AG09319 (cell line): ENCODE measurements at regions not wholly inside any gene's neighbourhood (a gene's known extent, or its start where the extent isn't known, plus 50 kb on each side); places are given as distances from the start of the nearest gene placed in this dataset.

Experiments
- DNase-seq: peaks from one replicate; pipeline ENCODE4 v3.0.0-alpha.2; 2010; ENCODE audit warnings: low read depth; ENCODE audit errors: extremely low read depth
- TF ChIP-seq, protein P1 (sequence below): IDR thresholded peaks from 2 replicates; pipeline ENCODE4 v1.5.1; 2011; ENCODE audit warnings: low read depth, mild to moderate bottlenecking, inconsistent platforms, low read length, moderate library complexity

DNA sequence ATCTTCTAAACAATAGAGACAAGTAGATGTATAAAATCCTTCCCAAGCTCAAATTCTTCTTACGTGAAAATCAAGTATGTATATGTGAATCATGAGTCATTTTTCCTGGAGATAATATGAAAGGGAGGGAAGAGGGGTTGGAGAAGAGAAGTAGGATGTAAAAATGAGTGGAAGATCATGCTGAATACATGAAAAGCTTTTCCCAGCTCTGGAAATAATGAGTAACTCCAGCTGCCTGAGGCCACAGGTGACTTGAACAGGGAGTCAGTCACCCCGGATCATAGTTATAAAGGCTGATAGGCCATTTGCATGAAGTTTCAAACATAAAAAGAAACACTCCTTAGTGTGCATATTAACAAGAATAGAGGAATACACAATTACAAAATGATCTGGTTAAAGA, 486.7 kb downstream of the EFNA5 start:
- TF ChIP-seq, protein P1, sequence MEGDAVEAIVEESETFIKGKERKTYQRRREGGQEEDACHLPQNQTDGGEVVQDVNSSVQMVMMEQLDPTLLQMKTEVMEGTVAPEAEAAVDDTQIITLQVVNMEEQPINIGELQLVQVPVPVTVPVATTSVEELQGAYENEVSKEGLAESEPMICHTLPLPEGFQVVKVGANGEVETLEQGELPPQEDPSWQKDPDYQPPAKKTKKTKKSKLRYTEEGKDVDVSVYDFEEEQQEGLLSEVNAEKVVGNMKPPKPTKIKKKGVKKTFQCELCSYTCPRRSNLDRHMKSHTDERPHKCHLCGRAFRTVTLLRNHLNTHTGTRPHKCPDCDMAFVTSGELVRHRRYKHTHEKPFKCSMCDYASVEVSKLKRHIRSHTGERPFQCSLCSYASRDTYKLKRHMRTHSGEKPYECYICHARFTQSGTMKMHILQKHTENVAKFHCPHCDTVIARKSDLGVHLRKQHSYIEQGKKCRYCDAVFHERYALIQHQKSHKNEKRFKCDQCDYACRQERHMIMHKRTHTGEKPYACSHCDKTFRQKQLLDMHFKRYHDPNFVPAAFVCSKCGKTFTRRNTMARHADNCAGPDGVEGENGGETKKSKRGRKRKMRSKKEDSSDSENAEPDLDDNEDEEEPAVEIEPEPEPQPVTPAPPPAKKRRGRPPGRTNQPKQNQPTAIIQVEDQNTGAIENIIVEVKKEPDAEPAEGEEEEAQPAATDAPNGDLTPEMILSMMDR: no peak
- no peak for DNase-seq

DNA sequence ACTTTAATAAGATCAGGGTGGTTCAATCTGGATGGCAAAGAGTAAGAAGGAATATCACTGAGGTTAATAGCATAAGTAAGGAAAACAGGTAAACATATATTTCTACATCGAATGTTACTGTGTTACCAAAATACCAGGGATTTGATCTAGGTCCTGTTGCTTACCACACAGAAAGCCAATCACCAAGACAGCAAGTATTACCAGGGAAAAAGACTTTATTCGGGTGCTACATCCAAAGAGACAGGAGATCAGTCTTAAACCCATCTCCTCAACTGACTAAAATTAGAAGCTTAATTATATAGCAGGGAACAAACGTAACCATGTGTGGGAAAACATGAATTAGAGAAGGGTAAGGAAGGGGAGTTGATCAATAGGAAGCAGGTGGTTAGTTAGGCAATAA, 500.1 kb downstream of the EFNA5 start:
- DNase-seq: no peak
- TF ChIP-seq, protein P1: no peak

DNA sequence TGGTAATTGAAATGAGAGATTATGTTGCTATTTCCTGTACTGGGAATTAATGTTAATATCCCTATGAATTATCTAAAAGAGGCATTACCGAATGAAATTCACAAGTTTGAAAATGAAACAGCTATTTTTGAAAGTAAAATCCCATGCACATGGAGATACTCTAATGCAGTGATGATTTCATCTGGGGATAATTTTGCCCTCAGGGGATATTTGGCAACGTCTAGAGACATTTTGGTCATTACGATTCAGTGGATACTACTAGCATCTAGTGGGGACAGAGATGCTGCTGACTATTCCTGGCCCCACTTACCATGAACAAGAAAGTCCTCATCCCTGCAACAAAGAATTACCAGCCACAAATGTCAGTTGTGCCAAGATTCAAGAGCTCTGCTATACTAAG, 500.9 kb downstream of the EFNA5 start:
- no peak for DNase-seq
- TF ChIP-seq, protein P1: no peak

DNA sequence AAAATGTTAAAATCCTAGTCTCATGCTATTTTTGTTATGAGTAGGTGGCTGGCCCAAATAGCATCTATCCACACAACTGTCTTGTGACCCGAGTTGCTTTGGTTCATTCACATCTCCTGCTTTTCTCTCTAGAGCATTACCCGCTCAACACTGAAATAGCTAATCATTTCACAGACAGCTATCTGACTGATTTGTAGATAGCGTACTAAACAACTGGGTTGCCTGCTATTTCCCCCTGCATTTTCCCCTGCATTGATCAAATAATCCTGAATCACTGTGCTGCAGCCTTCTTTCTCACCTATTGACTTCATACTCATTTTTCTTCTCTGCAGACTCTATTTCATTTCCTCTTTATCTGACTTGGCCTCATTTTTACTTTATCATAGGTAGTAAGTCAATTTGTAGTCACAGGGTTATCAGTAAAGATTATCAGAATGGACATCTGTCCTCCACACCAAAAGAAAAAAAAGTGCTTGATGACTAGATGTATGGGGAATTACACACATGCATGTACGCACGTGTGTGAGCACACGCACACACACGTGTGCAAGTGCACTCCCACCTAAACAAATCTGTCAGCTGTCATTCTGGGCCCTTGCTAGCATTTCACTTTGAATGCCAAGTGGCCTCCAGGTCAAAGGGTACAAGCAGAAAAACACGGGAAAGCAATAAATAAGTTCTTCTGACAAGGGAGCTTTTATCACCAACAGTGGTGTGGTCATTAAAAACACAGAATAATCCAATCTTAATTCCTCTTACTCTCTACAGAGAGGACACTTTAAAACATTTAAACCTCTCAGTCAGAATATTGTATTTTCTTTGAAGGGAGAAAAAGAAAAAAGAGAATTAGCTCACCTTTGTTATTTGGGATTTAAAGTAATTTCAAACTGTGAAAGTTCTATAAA, 501.6 kb downstream of the EFNA5 start:
- DNase-seq: no peak
- TF ChIP-seq, protein P1: no peak

DNA sequence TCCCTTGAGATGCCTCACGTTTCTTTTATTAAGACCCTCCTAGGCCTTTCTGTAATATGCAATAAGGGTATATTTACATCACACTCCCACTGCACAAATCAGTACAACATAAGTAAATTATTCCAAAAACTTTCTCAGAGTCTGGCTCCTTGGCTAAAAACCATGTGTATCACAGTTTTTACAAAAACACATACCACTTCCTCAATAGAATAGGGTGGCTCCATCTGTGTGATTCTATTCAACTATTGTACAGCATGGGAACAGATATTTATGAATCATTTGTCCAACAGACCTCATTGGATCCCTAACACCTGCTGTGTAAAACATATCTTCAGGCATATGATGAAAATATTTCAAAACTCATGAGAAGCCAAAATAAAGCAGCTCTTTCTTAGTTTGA, 502.7 kb downstream of the EFNA5 start:
- TF ChIP-seq, protein P1: no peak
- DNase-seq: no peak

DNA sequence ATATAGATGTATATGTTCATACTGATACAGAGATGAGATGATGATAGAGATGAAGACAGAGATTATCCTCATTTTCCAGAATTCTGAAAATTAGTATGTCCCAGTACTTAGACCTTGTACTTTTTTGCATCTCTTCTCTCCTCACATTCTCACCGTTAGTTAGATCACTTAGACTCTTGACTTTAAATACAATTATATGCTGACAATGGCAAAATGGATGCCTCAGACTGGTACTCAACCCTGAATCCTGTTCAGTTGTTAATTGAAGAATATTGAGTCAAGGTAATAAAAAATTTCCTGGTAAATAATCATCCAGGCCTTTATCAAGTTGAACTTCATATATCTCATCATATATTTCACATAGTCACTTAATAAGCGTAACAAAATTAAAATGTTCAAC, 505.4 kb downstream of the EFNA5 start:
- TF ChIP-seq, protein P1: no peak
- no peak for DNase-seq

DNA sequence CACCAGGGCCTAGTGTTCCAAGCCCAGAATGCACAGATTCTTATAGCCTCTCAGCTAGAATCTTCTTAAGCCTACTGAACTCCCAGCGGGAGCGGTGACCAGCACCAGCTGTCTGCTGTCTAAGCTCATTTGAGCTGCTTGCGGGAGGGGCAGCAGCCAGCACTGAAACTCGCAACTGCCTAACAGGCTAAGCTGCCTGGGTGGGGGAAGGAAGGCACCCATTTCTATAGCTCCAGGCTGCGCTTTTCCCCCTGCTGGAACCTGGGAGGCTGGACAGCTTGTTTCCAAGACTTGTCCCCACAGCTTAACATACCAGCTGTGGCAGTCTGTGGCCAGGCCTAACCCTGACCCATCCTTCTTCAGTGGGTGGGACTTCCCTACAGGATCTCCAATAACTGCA, 512.9 kb downstream of the EFNA5 start:
- DNase-seq: no peak

More for the DNA sequence above, 512.9 kb downstream of the EFNA5 start:
- TF ChIP-seq, protein P1: no peak
